Dendritic cell treated with granulocyte-macrophage colony-stimulating factor and Interleukin-4, amounts not matched to agents 40 ng/mL and 50 ng/mL, for 4 days (primary cell): ENCODE measurements at regions not wholly inside any gene's neighbourhood (a gene's known extent, or its start where the extent isn't known, plus 50 kb on each side); places are given as distances from the start of the nearest gene placed in this dataset.
"Not testable (repeated sequence)": the region's sequence is repeated elsewhere in the genome, so short reads cannot be mapped to it uniquely, and the experiment has no call there.

Experiments
- H3K27ac Mint-ChIP-seq: one replicate; pipeline ENCODE4 v1.8.0; 2022; ENCODE audit warnings: mild to moderate bottlenecking, mixed read lengths
- H3K27me3 Mint-ChIP-seq: one replicate; pipeline ENCODE4 v1.8.0; 2022; ENCODE audit warnings: mild to moderate bottlenecking, mixed read lengths
- H3K36me3 Mint-ChIP-seq: one replicate; pipeline ENCODE4 v1.8.0; 2022; ENCODE audit warnings: low read depth, mixed read lengths
- H3K4me1 Mint-ChIP-seq: one replicate; pipeline ENCODE4 v1.8.0; 2022; ENCODE audit warnings: low read depth, mixed read lengths
- H3K4me3 Mint-ChIP-seq: one replicate; pipeline ENCODE4 v1.8.0; 2022; ENCODE audit warnings: mild to moderate bottlenecking, moderate library complexity, mixed read lengths
- H3K9me3 Mint-ChIP-seq: one replicate; pipeline ENCODE4 v1.8.0; 2022; ENCODE audit warnings: mixed read lengths
- intact Hi-C: fragments of 100-400 bp; cut with micrococcal nuclease; formaldehyde crosslinking; loops from one replicate; pipeline ENCODE4 v1.15.0; 2022

DNA sequence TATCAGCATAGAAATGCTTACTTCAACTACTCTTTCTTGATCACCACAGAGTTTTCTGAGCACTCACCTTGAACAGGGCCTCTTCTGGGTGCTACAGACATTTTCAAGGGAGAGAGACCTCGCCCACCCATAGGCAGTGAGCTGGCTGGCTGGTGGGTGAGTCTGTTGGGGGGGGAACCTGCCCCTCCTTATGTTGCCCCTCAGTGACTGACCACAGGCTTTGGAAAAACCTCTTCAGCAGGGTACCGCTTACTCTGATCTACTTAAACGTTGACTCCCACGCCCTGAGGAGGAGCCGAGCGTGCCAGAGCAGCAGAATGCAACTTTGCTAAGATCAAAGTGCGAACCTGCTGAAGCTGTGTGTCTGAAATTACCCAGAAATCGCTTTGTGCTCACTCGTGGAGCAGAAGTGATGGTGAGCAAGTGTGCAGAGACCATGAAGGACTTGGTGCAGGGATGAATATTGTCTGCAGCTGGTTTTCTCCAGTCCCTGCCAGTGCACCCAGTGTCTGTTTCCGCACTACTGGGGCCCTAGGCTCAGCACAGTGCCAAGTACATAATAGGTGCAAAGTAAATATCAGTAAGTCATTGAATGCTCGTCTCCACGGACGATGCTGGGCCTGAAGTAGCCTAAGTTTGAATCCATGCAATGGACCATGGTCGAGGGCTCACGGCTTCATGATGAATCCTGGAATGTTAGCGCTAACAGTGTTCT, 158.7 kb upstream of the IRF2BP2 start:
- peaks cover under 1% of the 10 kb centered on the region for H3K27me3 Mint-ChIP-seq
- peak overlapping the region; percentile 73 for H3K27ac Mint-ChIP-seq
- peaks cover 63% of the 10 kb centered on the region for H3K4me1 Mint-ChIP-seq
- no peaks in the 10 kb centered on the region for H3K36me3 Mint-ChIP-seq
- no peaks in the 10 kb centered on the region for H3K9me3 Mint-ChIP-seq
- intact Hi-C loops: loop anchor here (2.0 kb wide), 1 partner anchor 38 kb away; no protein-coding TSS in a partner anchor
- H3K4me3 Mint-ChIP-seq: no peak overlapping the region

DNA sequence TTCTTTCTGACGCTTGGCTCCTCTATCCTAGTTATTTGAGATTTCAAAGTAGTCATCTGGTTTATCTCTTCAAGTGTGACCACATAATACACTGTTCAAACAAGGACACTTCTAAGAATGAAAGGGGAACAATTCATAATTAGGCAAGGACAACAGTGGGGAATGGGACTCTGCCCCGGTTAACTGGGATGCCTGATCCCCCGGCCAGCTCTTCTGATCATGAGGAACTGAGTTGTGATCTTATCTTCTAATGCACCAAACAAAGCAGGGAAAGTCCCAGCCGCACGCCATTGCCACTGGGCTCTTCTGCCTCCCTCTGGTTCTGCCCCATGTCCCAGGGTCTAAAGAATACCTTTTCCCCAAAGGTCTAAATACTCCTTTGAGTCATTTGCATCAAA, 158.2 kb upstream of the IRF2BP2 start:
- Mint-ChIP-seq H3K4me1 (peaks cover 68% of the 10 kb centered on the region), H3K36me3 (no peaks in the 10 kb centered on the region), H3K27ac (peak overlapping the region; percentile 68), H3K27me3 (peaks cover 1% of the 10 kb centered on the region), H3K9me3 (no peaks in the 10 kb centered on the region), H3K4me3 (no peak overlapping the region)
- intact Hi-C loops: loop anchor here (2.0 kb wide), 1 partner anchor 37 kb away; no protein-coding TSS in a partner anchor

DNA sequence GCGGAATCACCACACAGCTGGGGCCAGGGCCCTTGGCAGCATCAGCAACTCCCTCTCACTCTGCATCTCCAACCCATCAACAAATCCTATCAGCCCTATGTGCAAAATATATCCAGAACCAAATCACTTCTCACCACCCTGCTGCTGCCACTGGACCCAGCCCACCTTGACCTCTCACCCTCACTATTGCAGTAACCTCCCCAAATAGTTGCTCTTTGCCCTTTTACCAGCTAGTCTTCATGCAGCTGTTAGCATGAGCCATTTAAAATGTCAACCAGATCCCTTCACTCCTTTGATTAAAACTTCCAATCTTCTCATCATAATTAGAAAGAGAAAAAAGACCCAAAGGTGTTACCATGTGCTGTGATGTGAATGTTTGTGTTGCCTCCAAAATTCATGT, 155.7 kb upstream of the IRF2BP2 start:
- Mint-ChIP-seq H3K9me3 (no peaks in the 10 kb centered on the region), H3K36me3 (no peaks in the 10 kb centered on the region), H3K27me3 (peaks cover 1% of the 10 kb centered on the region), H3K4me1 (peaks cover 48% of the 10 kb centered on the region), H3K4me3 (no peak overlapping the region), H3K27ac (no peak overlapping the region)
- intact Hi-C loops: no loop called here

DNA sequence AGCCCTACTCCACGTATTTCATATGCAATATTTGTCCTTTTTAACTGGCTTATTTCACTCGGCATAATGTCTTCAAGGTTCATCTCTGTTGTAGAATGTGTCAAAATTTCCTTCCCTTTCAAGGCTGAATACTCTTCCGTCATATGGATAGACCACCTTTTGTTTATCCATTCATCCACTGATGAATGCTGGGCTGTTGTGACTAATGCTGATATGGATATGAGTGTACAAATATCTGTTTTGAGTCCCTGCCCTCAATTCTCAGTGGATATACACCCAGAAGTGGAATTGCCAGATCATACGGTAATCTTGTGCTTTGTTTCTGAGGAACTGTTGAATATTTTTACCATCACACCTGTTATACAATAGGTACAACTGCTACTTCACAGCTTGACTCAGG, 155.2 kb upstream of the IRF2BP2 start:
- Mint-ChIP-seq H3K4me1 (peaks cover 48% of the 10 kb centered on the region), H3K36me3 (no peaks in the 10 kb centered on the region), H3K27ac (no peak overlapping the region), H3K9me3 (no peaks in the 10 kb centered on the region), H3K27me3 (peaks cover 1% of the 10 kb centered on the region), H3K4me3 (no peak overlapping the region)
- intact Hi-C loops: no loop called here

DNA sequence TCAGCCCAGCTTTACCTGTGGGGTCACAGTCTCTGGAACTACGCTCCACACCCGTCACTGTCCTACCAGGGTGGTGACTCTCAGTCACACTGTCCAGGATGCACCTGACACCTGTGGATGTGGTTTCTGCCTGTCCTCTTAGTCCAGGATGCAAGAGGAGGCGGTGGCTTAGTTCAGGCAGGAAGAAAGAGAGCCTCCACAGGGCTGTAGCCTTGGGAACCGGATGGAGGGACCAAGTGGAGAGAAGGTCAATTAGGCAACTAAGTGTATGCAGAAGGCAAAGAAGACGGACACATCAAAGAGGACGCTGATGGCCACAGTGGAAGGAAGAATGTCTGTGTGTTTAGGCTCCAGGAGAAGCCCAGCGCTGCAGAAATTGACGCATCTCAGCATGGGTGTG, 153.9 kb upstream of the IRF2BP2 start:
- Mint-ChIP-seq H3K27me3 (peaks cover 1% of the 10 kb centered on the region), H3K9me3 (peaks cover 6% of the 10 kb centered on the region), H3K27ac (no peak overlapping the region), H3K4me3 (no peak overlapping the region), H3K36me3 (no peaks in the 10 kb centered on the region), H3K4me1 (peaks cover 48% of the 10 kb centered on the region)
- intact Hi-C loops: no loop called here

DNA sequence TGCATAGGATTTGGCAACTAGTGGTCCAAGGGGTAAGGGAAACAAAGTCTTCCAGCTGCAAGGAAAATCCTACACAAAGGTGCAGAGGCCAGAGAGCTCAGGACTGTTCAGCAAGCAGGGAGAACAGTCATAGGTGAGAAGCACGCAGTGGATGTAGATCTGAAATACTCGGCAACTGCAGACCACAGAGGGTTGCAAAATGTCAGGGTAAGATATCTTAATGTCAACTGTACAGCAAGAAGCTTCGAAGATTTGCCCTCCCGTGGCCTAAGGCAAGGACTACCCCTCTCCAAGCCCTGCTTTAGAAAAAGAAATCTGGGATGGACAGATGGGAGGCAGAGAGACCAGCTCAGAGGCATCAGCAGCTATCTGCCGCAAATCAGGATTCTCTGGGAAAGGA, 153.4 kb upstream of the IRF2BP2 start:
- H3K9me3 Mint-ChIP-seq: peaks cover 6% of the 10 kb centered on the region
- no peak overlapping the region for H3K4me3 Mint-ChIP-seq
- H3K27ac Mint-ChIP-seq: no peak overlapping the region
- H3K27me3 Mint-ChIP-seq: peaks cover 1% of the 10 kb centered on the region
- H3K4me1 Mint-ChIP-seq: peaks cover 47% of the 10 kb centered on the region
- H3K36me3 Mint-ChIP-seq: no peaks in the 10 kb centered on the region
- intact Hi-C loops: no loop called here

DNA sequence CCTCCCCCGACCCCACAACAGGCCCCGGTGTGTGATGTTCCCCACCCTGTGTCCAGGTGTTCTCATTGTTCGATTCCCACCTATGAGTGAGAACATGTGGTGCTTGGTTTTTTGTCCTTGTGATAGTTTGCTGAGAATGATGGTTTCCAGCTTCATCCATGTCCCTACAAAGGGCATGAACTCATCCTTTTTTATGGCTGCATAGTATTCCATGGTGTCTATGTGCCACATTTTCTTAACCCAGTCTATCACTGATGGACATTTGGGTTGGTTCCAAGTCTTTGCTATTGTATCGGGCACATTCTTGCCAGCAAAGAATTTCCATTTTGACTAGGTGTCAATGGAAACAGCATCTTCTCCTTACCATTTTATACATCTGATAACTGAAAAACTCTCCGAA, 152.1 kb upstream of the IRF2BP2 start:
- intact Hi-C loops, H3K36me3 Mint-ChIP-seq, H3K27me3 Mint-ChIP-seq, H3K4me3 Mint-ChIP-seq, H3K27ac Mint-ChIP-seq, H3K9me3 Mint-ChIP-seq: not testable (repeated sequence)
- peaks cover 42% of the 10 kb centered on the region for H3K4me1 Mint-ChIP-seq

DNA sequence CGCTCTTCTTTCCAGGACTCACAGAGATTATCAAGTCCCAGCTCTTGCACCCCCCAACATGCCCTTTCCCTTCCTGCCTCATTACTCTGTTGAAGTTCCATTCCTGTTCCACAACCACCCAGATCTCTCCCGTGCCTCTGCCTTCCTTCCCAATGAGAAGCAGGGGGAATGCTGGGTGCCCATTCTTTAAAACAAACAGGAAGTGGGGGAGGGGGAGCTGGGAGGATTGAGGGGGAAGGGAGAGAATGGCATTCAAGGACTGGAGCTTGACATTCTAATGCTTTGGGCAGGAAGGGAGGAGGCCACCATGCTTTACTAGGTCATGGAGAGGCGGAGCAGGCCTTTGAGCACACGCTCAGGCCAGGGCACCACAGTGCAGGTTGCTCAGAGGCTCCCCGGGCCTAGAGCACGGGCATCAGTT, 150.3 kb upstream of the IRF2BP2 start:
- H3K9me3 Mint-ChIP-seq: peaks cover 6% of the 10 kb centered on the region
- peaks cover 46% of the 10 kb centered on the region for H3K4me1 Mint-ChIP-seq
- H3K4me3 Mint-ChIP-seq: no peak overlapping the region
- intact Hi-C loops: no loop called here
- peak overlapping the region; percentile 54 for H3K27ac Mint-ChIP-seq
- no peaks in the 10 kb centered on the region for H3K36me3 Mint-ChIP-seq
- H3K27me3 Mint-ChIP-seq: peaks cover 1% of the 10 kb centered on the region

DNA sequence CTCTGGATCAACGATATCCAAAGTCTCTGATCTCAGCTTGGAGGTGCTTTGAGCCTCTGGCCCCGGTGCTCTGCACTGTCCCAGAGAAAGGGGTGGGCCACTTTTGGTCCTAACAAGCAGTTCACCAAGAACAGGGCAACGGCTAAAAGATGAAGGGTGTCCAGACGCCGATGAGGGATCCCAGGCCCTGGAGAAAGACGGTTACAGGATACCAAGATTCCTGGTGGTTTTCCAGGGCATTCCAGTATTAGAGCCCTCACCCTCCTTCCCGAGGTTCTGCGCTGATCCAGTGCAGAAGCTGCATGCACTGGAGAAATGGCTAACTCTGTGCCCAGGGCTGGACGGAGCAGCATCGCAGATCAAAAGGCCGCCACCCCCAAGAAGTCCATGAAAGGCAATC, 149.9 kb upstream of the IRF2BP2 start:
- Mint-ChIP-seq H3K36me3 (no peaks in the 10 kb centered on the region), H3K4me3 (no peak overlapping the region), H3K9me3 (peaks cover 6% of the 10 kb centered on the region), H3K27me3 (peaks cover 1% of the 10 kb centered on the region), H3K27ac (peak overlapping the region; percentile 54), H3K4me1 (peaks cover 50% of the 10 kb centered on the region)
- intact Hi-C loops: no loop called here

DNA sequence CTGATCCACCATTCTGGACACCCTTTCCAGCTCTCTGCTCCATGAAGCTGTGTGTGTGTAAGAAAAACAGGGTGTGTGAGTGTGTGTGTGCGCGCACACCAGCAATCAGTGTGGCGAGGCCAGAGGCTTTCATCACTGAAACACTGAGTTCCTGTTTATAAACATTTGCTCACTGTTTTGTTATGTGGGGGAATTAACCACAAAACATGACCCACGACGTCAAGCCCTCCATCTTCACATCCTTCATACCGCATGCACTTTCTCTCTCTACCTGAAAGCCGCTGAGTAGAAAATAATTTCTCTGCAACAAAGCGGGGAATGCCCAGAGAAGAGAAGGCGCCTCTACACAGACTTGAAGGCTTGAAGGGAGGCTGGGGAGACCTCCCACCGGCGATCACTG, 148.9 kb upstream of the IRF2BP2 start:
- H3K4me1 Mint-ChIP-seq: peaks cover 48% of the 10 kb centered on the region
- H3K4me3 Mint-ChIP-seq: no peak overlapping the region
- H3K27me3 Mint-ChIP-seq: peaks cover 1% of the 10 kb centered on the region
- H3K27ac Mint-ChIP-seq: peak overlapping the region; percentile 52
- peaks cover 6% of the 10 kb centered on the region for H3K9me3 Mint-ChIP-seq
- H3K36me3 Mint-ChIP-seq: no peaks in the 10 kb centered on the region
- intact Hi-C loops: no loop called here

DNA sequence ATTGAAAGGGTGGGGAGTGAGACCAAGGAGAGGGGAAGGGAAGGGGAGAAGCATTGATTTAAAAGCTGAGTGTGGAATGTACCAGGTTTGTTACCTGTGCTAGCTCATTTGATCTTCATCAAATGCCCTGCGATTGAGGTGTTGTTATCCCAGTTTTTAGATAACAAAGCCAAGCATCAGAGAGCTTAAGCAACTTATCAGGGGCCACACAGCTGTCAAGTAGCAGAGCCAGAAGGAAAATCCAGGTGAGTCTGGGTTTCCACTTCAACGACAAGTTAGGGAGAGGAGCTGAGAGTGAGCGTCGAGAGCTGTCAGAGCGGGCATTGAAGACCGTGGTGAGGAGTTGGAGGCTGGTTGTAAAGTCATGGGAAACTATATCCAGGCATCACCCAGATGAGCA, 146.9 kb upstream of the IRF2BP2 start:
- Mint-ChIP-seq H3K36me3 (no peaks in the 10 kb centered on the region), H3K4me1 (peaks cover 42% of the 10 kb centered on the region), H3K27me3 (no peaks in the 10 kb centered on the region), H3K4me3 (no peak overlapping the region), H3K27ac (no peak overlapping the region), H3K9me3 (peaks cover 6% of the 10 kb centered on the region)
- intact Hi-C loops: no loop called here

DNA sequence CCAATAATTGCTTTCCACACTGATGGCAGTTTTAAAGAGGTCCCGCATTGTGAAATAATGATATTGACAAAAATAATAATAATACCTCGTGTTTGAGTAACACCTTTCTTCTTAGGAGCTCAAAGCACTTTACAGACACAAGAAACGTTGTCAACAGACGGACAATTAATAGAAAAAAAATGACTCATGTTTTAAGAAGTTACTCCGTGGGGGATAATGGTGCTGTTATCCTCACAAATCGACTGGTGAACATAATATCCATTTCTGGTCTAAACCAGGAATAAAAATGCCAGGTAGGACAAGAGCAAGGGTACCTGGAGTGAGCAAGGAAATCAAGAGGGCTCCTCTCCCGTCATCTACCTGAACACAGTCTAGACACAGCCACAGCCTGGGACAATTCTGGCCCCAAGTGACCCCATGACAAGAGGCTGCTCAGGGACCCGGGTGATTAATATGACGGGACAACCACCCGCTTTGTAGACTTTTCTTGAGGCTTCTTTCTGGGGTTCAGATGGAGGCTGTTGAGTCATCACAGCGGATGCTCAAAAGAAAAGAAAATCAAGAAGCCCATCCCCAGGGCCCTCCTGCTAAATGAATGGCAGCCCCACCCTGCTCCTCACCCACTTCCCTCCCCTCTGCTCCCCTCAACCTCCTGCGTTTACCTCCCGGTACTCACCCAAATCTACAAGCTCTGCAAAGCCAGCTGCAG, 146.2 kb upstream of the IRF2BP2 start:
- Mint-ChIP-seq H3K4me3 (no peak overlapping the region), H3K27me3 (no peaks in the 10 kb centered on the region), H3K36me3 (no peaks in the 10 kb centered on the region), H3K27ac (no peak overlapping the region), H3K4me1 (peaks cover 40% of the 10 kb centered on the region), H3K9me3 (peaks cover 6% of the 10 kb centered on the region)
- intact Hi-C loops: no loop called here

DNA sequence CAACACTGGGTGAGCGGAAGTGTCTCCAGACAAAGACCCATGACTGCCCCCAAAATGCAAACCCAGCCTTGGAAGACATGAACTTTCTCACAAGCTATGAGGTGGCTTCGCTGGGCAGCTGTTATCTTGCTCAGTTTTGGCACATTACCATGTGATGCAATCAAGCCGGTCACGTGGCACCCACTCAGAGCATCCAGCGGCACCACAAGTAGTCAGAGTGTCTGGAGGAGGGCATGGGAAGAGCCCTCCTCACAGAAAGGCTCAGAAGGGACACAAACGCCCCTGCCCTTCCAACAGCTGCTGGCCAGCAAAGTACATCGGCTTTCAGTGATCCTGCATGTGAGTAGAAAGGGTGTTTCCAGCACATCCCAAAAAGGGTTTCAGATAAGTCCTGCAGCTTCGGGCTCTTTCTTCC, 145.5 kb upstream of the IRF2BP2 start:
- Mint-ChIP-seq H3K4me1 (peaks cover 40% of the 10 kb centered on the region), H3K36me3 (no peaks in the 10 kb centered on the region), H3K4me3 (no peak overlapping the region), H3K9me3 (peaks cover 6% of the 10 kb centered on the region), H3K27me3 (no peaks in the 10 kb centered on the region), H3K27ac (no peak overlapping the region)
- intact Hi-C loops: no loop called here

DNA sequence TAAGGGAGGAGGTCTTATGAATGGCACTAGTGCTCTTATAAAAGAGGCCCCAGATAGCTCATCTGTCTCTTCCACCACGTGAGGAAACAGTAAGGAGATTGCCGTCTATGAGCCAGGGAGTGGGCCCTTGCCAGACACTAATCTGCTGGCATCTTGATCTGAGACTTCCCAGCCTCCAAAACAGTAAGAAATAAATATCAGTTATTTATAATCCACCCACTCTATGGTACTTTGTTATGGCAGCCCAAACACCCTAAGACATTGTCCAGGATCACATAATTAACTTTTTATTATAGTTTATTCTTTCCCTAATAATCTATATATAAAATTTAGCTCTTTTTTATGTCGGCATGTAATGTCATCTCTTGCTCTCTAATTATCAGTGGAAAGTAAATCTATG, 144.0 kb upstream of the IRF2BP2 start:
- H3K4me1 Mint-ChIP-seq: peaks cover 40% of the 10 kb centered on the region
- no peak overlapping the region for H3K27ac Mint-ChIP-seq
- H3K4me3 Mint-ChIP-seq: no peak overlapping the region
- peaks cover under 1% of the 10 kb centered on the region for H3K9me3 Mint-ChIP-seq
- H3K27me3 Mint-ChIP-seq: no peaks in the 10 kb centered on the region
- intact Hi-C loops: no loop called here
- H3K36me3 Mint-ChIP-seq: no peaks in the 10 kb centered on the region
